Activated T-cell treated with anti-CD3 and anti-CD28 coated beads for 4 hours (primary cell): ENCODE measurements at regions not wholly inside any gene's neighbourhood (a gene's known extent, or its start where the extent isn't known, plus 50 kb on each side); places are given as distances from the start of the nearest gene placed in this dataset.
"Not testable (repeated sequence)": the region's sequence is repeated elsewhere in the genome, so short reads cannot be mapped to it uniquely, and the experiment has no call there.

ENCODE experiments used
- DNase-seq: peaks from one replicate; pipeline ENCODE4 v3.0.0-alpha.2; 2020

DNA sequence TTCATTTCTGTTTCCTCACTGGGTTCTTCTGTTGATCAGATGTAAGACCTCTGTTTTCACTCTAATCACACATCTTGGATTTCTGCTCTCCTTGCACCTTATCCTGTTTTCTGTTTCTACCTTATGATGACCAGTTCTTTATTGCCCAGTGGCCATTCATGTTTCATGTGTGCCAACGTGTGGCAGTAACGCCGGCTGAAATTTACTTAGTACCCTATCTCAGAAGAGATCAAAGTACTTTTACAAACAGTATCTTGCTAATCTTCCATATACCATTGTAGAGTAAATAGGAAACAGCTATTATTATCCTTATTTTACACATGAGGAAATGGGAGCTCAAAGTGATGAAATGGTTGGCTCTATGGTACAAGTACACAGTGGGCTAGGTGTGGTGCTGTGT is 74.0 kb downstream of the GATA3 start:
- no peak for DNase-seq

DNA sequence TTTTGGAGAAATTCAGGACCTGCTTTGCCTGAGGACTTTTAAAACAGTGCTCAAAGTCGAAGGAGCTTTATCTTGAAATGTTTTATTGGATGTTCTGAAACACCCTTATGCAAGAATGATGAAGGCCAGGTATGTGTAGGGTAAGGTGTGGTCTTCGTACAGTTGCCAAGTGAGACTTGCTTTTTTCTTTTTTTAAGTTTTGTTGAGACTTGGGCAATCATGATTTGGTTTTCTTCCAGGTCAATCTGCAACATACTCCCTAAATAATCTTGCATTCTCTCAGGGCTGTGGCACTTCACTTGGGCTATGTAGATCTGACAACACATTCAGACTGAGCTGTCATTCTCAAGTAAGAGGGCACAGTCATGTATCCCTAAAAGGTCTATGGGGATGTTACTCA is 75.0 kb downstream of the GATA3 start:
- no peak for DNase-seq

DNA sequence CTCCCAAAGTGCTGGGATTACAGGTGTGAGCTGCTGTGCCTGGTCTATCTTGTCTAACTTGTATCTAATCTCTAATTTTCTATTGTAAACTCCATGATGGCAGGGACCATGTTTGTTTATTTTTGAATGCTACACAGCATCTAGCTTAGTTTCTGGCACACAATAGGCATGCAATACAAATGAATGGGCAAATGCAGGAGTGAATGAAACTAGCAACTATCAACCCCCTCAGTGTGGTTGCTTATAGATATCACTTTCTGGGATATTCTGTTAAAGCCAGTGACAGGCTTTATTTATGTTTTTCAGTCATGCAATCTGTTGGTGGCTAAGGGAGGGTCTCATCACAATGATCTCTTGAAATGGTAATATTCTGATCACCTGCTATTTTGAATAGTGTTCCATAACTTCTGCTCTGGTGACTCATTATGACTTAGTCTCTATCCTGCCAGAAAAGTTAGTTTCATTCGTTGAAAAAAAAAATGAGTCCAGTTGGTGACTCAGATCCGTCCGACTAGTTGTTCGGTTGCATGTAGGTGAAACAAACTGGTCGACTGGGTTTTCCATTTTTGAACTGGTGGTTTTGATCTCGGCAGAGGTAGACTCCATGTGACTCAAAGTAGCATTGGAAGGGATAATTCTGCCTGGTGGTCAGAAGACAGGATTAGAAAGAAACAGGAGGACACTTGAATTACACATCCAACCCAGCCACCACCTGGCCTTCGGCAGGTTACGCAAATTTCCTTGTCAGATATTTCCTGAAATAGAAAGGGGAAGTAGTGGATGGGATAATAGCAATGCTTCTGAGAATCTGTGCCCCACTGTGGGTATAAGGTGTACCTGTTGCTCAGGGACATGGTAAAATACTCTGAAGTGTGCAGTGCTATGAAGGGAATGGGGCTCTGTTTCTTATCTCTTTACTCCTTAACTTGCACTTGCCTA is 76.8 kb downstream of the GATA3 start:
- no peak for DNase-seq

DNA sequence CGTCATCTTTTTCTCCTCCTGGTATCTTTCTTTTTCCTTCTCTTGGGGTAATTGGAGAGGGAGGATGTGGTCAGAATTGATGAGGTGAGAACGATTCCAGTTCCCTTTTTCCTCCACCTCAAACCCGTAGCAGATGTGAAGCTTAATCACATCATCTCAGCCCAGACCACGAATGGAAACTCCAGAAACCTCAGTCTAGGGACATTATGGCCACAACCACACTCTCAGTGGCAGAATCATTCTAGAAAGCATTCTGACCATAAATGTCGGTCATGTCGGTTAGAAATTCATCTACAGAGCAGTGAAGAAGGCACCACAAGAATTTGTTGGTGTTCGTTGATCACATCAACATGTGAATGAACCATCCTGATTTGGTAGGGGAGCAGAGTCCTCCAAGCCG is 78.7 kb downstream of the GATA3 start:
- DNase-seq, result no peak

DNA sequence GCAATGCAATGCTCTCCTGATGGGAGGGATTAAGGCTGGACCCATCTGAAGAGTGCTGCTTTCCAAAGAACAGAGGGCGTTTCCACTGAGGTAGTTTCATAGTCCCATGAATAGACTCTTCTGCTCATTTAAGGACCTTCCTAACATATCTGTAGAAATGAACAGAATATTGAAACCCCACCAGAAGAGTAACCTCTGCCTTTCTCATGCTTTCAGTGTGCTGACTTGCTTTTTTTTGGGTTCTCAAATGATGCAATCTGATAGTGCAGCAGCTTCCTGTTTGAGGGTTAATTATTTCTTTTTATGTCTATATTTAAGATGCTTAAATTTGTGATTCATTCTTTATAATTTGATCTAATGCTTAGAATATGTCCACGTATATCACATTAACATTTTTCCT is 82.2 kb downstream of the GATA3 start:
- no peak for DNase-seq

DNA sequence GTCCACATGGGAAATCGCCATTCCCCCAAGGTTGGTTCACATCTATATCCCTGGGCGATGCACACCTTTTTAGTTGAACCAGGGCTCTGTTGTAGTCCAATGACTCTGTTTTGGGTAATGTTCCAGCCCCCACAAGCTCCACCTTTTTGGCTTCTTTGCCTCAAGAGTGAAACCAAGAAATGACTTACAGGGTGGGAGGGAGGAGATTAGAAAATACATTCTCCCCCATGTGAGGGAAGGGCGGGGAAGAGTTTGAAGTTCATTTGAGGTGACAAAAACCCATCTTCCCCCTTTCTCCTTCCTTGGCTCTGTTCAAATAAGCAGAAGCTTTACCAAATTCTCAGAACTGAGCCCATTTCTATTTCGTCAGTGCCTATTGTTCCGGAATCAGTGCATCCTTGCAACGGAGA is 82.8 kb downstream of the GATA3 start:
- peak; percentile 6 for DNase-seq

DNA sequence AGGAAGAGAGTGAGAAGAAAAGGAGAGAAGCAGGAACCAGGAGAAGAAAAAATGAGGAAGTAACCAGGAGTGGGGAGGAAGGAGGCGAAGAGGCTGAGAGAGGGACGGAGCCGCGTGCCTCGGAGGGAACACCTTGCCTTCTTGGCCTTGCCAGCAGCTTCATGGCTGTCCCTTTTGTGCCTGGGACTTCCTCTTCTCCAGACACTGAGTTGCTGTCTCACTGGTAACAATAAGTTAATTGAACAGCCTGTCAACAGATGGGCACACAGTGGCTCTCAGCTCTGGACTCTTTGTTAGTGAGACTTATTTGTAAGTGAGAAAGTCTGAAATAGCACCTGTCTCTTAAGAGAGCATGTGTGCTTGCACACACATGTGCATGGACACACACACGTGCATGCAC is 83.2 kb downstream of the GATA3 start:
- no peak for DNase-seq

DNA sequence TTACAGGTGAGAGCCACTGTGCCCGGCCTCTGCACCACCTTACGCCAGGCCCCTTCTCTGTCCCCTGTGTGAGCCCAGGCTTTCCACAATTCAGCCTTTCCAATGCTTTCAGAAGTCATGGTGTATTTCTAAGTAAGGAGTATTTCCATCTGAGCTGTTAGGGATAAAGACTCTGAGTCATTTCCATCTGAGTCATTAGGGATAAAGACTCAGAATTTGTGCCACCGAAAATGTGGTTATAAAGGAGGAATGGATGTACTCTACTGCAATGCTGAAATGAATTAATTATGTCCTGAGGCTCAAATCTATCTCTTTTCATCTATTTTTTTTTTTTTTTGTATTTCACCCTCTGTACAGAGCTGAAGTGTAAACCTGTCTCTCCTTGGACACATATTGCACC is 84.0 kb downstream of the GATA3 start:
- DNase-seq, result no peak

DNA sequence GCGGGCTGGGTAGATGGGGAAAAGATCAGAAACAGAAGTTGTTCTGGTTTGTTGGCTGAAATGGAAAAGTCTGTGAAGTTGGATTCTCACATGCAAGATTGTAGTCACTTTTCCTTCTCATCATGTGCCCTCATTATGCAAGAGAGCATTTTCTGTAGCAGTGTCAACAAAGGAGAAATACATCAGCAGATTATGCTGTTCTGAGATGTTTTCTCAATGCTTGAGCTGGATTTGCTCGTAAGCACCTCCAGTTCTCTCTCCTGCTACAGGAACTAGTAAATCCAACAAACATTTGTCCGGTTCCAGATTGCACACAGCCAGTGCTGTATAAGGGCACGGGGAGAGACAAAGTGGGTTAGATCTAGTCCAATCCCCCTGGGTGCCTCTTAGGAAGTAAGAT is 90.0 kb downstream of the GATA3 start:
- DNase-seq, result no peak

DNA sequence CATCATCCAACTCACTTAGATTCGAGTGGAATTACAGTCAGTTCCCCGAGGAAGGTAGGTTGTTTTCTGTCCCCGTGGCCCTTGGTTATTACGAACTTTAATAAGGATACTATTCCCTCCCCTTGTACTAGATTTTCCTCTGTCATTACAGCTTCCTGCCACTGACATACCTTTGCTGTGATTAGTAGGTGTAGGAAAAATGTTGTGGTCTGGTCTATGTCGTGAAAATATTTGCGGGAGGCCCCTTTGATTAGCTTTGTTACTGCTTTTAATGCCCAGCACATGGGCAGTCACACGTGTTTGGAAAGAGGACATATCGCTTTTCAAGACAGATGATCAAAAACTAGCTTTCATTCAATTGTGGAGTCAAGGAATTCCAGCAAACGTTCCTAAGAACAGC is 92.2 kb downstream of the GATA3 start:
- no peak for DNase-seq

DNA sequence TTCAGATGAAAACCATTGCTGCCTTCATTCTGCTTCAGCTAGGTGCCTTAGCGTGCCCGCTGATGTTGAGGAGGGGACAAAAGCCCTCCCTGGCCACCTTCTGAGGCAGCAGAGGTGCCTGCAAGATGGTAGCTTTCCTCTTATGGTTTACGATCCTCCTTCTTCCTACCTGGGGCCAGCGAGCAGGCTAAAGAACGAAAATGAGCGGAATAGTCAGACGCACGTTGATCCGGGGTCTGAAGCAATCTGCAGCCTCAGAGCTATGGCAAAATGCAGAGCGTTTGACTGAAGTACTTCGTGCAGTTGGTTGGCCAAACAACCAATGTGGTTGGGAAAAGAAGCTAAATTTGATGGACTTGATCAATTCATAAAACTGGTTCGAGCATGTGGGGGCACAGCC is 95.5 kb downstream of the GATA3 start:
- DNase-seq, result no peak

DNA sequence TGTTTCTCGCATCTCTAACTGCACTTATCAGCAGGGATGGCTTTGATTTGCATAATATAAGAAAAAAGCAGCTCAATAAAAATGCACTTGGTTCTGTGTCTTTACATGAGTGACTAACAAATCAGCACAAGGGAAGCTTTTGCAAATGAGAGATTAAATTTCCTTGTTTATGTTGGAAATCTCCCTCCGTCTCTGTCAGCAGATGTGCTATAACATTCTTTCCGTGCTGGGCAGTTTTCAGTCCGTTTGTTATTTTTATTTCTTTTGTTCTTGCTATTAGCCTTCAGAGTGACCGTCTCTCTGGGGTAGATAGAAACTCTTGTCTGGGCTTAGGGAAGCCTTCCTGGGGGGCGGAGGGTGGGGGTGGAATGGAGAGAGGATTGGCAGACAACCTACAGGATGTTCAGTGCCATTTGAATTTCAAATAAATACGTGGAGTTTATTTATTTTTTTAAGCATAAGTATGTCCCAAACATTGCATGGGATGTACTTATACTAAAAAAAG is 96.0 kb downstream of the GATA3 start:
- DNase-seq, result no peak

DNA sequence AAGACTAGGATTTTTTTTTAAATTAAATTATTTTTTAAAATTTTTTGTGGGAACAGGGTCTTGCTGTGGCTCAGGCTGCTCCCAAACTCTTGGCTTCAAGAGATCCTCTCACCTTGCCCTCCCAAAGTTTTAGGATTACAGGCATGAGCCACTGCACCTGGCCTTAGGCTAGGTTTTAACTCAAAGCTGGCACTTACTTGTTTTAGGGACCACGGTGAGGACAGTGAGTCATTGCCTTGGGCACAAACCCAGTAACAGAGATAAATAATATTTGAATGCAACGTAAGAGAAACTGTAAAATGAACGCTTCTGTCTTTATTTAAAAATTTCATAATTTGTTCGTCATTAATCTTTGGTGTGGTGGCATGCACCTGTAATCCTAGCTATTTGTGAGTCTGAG is 96.6 kb downstream of the GATA3 start:
- DNase-seq, result no peak

DNA sequence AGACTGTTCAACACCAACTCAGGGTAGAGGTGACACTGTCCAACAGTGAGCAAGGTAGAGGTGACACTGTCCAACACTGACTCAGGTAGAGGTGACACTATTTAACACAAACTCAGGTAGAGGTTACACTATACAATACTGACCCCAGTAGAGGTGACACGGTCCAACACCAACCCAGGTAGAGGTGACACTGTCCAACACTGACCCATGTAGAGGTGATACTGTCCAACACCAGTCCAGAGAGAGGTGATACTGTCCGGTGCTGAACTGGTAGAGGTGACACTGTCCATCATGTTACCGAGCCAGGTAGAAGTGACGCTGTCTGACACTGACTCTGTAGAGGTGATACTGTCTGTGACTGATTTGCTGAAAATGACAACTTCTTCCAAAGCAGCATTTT is 102.4 kb downstream of the GATA3 start:
- DNase-seq, result no peak

DNA sequence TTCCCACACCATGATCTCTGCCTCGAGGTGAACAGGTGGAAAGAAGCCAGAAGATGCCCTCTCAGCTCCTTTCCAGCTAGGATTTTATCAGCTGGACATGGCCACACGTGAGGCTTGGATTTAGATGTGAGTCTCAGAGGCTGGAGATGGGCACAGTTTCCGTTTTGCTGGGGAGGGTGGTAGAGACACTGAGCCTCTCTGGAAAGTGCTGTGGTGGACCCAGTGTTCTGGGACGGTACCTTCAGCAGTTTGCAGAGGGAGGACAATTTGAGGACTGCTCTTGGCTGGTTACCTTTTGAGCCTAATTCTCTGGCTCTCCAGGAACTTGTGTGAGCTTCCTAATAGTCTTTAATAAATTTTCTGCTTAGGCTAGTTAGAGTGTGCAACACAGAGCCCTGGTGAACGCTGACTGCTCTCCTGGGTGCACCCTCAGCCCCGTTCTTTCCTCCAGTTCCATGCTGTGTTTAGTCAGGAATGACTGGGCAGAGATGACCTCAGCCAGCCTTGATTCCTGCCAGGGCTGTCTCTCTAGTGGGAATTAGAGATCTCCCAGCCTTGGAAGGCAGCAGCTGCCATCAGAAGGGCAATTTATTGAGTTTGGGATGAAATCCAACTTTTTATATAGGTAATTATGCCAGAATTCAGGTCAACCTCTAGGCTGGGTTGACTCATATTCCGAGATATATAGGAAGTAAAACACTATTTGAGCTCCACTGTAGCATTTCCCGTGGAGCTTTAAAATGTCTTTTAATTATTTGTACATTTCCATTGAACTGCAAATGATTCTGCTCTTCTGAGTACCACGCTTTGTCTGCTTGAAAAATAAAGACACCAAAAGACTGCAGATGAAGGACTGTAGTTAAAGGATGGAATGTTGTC is 103.9 kb downstream of the GATA3 start:
- DNase-seq, result no peak

DNA sequence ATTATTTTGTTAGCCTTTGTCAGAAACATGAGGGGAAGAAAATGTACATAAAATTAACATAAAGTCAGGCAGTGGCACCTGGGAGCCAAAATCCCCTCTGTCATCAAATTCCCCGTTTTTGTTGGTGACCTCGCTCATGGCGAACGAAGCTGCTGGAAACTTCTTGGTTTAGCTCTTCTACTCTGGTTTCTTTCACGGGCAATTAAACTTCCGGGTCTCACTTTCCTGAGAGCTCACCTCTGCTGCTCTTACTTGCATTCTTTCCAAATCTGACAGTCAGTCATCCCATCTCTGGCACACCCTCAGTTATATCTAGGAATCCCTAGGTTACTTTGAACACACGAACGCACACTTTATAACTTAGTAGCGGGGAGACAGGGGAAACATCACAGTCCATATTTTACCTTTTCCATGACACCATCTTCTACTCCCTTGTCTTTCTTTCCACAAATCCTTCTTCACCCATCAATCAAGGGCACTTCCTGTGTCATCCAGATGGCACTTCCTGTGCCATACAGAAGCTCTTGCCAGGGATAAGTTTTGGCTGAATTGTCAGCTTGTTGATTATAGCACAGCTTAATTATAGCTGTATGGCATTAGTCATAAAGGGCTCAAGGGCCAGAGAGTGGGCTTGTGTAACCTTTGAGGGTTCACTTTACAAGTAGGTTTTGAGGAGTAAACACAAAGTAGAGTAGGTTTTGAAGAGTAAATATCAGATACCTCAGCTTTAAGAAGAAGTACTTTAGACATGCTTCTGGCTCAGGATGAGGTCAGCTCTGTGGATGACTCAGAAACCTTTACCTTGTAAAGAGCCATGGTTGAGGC is 105.1 kb downstream of the GATA3 start:
- no peak for DNase-seq

DNA sequence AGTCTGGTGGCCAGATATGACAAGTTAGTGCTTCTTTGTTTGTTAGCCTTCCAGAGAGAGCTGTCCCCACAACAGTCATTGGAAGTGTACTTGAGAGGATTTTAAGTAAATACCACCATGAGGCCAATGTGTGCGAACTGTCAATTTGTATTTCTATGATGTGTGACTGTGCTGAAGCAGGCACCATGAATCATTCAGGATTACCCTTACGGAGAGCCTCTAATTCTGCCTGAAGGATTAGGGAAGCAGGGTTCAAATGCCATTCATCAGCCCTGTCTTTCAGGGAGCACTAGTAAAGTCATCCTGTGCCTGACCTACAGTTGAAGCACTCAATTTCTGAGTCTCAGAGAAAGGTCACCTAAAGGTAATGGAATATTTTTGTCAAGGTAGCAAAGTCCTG is 109.3 kb downstream of the GATA3 start:
- DNase-seq, result no peak

DNA sequence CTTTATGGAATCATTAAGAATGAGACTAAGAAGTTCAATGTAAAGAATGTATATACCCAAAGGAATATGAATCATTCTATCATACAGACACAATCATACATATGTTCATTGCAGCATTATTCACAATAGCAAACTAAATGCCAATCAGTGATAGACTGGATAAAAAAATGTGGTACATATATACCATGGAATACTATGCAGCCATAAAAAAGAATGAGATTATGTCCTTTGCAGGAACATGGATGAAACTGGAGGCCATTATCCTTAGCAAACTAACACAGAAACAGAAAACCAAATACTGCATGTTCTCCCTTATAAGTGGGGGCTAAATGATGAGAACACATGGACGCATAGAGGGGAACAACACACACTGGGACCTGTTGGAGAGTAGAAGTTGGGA is 110.2 kb downstream of the GATA3 start:
- DNase-seq, result not testable (repeated sequence)

DNA sequence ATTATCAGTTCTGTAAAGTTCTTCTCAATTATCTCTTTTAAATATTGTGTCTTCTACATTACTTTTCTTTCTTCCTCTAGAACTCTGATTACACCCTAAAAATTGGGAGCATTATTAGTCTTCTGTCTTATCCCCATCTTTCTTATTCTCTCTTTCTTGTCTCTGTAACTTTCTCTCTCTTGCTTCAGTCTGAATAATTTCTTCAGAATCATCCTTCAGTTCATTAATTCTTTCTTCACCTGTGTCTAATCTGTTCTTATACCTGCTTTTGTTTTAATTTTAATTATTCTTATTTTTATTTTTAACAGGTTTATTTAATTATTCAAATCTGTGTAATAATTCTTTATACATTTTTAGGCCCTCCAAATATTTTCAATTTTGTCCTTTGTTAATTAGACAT is 114.3 kb downstream of the GATA3 start:
- DNase-seq, result no peak

DNA sequence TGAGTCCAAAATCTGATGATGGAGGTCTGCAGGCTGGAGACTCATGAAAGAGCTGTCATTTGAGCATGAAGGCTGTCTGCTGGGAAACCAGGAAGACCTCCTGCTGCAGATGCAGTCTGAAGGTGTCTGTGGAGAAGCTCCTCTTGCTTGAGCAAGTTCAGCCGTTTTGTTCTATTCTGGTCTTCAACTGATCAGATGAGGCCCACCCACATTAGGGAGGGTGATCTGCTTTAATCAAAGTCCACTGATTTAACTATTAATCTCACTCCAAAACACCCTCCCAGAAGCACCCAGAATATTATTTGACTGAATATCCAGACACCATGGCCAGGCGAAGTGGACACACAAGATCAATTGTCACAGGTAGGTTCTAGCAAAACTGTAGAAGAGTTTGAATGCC is 116.5 kb downstream of the GATA3 start:
- no peak for DNase-seq

DNA sequence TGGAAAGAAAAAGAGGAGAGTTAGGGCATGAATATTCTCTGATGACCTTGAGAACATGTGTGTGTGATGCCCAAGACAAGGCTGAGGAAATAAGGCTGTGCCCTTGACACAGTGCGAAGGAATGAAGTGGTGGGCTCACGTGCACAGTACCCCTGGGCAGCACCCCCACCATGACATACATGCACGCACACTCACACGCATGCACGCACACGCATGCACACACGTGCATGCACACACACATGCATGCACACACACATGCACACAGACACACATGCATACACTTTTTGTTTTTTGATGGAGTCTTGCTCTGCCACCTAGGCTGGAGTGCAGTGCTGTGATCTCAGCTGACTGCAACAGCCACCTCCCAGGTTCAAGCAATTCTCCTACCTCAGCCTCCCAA is 118.1 kb downstream of the GATA3 start:
- DNase-seq, result no peak

DNA sequence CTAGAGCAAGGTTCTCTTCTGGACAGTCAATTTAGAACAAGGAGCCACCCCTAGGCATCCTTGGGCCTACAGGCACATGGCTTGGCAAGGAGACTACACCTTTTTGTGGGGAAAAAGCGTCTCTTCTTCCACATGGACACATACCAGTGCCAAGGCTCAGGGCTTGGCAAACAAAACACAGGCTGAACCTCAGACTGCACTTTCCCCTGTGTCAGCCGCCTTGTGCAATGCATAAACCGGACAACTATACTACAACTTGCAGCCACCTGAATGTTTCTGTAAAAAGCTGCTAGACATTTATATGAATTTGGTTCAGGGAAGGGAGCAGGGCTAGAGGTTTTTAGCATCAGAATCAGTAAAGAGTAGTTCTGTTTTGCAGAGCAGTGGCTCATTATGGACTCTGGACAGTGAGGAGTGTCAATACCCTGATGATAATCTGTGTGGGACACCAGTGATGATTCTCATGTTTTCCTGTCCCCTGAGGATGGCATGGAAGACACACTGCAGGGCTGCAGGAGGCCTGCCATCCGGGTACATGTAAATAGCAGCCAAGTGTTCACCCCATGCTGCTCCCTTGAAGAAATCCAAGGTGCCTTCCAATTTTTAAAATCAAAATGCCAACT is 118.9 kb downstream of the GATA3 start:
- no peak for DNase-seq

DNA sequence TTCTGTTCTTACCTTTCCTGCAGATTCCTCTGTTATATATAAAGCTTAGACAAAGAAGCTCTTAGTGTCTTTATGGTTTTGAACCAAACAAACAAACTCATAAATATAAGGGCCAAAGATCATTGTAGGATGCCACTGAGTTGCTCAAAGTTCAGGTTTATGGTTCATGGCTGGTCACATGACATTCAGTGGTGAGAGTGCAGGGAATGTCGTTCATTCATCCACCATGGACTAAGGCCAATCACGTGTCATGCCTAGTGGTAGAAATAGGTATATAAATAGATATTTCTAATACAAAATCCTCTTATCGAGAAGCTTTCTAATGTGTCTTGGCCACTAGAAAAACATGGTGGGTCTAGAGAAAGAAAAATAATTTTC is 119.4 kb downstream of the GATA3 start:
- DNase-seq, result no peak
